ENCODE measurements at regions not wholly inside any gene's neighbourhood (a gene's known extent, or its start where the extent isn't known, plus 50 kb on each side); places are given as distances from the start of the nearest gene placed in this dataset.

GRCh38 chr3:150135287-150135721 lies 164.6 kb upstream of the PFN2 start:
- Histone ChIP-seq H3K4me1 (ENCODE audit: control insufficient read depth in 2 of 2, insufficient read depth in 1 of 2, low read depth in 1 of 2, low read length in 2 of 2) (peaks cover 5% of the 10 kb centered on the region in 2 donors), H3K27ac (replicated peaks; ENCODE audit: low read length) (no peak overlapping the region), H3K9ac (ENCODE audit: low read depth, low read length, poor library complexity) (no peak overlapping the region), H3K14ac (ENCODE audit: low read length) (no peak overlapping the region), H4K8ac (ENCODE audit: low read depth, low read length) (no peak overlapping the region), H3K27me3 (ENCODE audit: control insufficient read depth in 3 of 3, insufficient read depth in 3 of 3, low read depth in 1 of 3, low read length in 3 of 3) (no peaks in the 10 kb centered on the region), H4K91ac (ENCODE audit: low read depth, low read length, poor library complexity) (no peak overlapping the region), H3K9me3 (replicated peaks in 1 of 2; ENCODE audit: control insufficient read depth in 2 of 2, insufficient read depth in 1 of 2, low read depth in 1 of 2, low read length in 2 of 2) (no peaks in the 10 kb centered on the region), H2BK120ac (ENCODE audit: low read depth, low read length) (no peak overlapping the region), H2BK12ac (ENCODE audit: low read length) (no peak overlapping the region), H3K36me3 (replicated peaks in 1 of 2; ENCODE audit: control insufficient read depth in 2 of 2, insufficient read depth in 2 of 2, low read length in 2 of 2) (no peaks in the 10 kb centered on the region), H3K4me2 (ENCODE audit: insufficient read depth, low read length, poor library complexity, severe bottlenecking) (no peak overlapping the region), H2BK5ac (ENCODE audit: low read length) (no peak overlapping the region), H3K23ac (ENCODE audit: low read depth, low read length, poor library complexity) (no peak overlapping the region), H3K18ac (ENCODE audit: low read length) (no peak overlapping the region), H3K4me3 (ENCODE audit: low read length in 2 of 2) (no peak overlapping the region), H2AK5ac (ENCODE audit: low read depth, low read length) (no peak overlapping the region), H3K4ac (ENCODE audit: low read length) (no peak overlapping the region), H3K79me1 (ENCODE audit: low read depth, low read length) (no peaks in the 10 kb centered on the region), H2BK15ac (ENCODE audit: low read length) (no peak overlapping the region), H2AFZ (ENCODE audit: low read length) (no peak overlapping the region)
- DNase-seq (ENCODE audit: low spot score), result no peak
- WGBS, 2 donors (ENCODE audit: extremely low coverage in 2 of 2, insufficient read length in 2 of 2, insufficient replicate concordance in 1 of 2), result no CpG with 5 or more reads among the region's 1 CpG

- no peak overlapping the region for H3K4me2 ChIP-seq (ENCODE audit: insufficient read depth, low read length, poor library complexity, severe bottlenecking)
- H3K4me3 ChIP-seq (ENCODE audit: low read length in 2 of 2), result no peak overlapping the region
Observed at GRCh38 chr3:150133293-150133692, 162.6 kb upstream of the PFN2 start.

GRCh38 chr3:150132101-150132749 lies 161.5 kb upstream of the PFN2 start:
- Histone ChIP-seq H3K27ac (replicated peaks; ENCODE audit: low read length) (no peak overlapping the region), H3K4me3 (ENCODE audit: low read length in 2 of 2) (no peak overlapping the region), H3K23ac (ENCODE audit: low read depth, low read length, poor library complexity) (no peak overlapping the region), H3K4ac (ENCODE audit: low read length) (no peak overlapping the region), H2BK5ac (ENCODE audit: low read length) (no peak overlapping the region), H4K91ac (ENCODE audit: low read depth, low read length, poor library complexity) (no peak overlapping the region), H3K14ac (ENCODE audit: low read length) (no peak overlapping the region), H3K27me3 (ENCODE audit: control insufficient read depth in 3 of 3, insufficient read depth in 3 of 3, low read depth in 1 of 3, low read length in 3 of 3) (no peaks in the 10 kb centered on the region), H3K4me2 (ENCODE audit: insufficient read depth, low read length, poor library complexity, severe bottlenecking) (no peak overlapping the region), H3K9ac (ENCODE audit: low read depth, low read length, poor library complexity) (no peak overlapping the region), H3K18ac (ENCODE audit: low read length) (no peak overlapping the region), H3K4me1 (ENCODE audit: control insufficient read depth in 2 of 2, insufficient read depth in 1 of 2, low read depth in 1 of 2, low read length in 2 of 2) (peaks cover 5 to 10% of the 10 kb centered on the region in 2 donors), H4K8ac (ENCODE audit: low read depth, low read length) (no peak overlapping the region), H2BK12ac (ENCODE audit: low read length) (no peak overlapping the region), H2AFZ (ENCODE audit: low read length) (no peak overlapping the region), H2AK5ac (ENCODE audit: low read depth, low read length) (no peak overlapping the region), H3K9me3 (replicated peaks in 1 of 2; ENCODE audit: control insufficient read depth in 2 of 2, insufficient read depth in 1 of 2, low read depth in 1 of 2, low read length in 2 of 2) (no peaks in the 10 kb centered on the region), H2BK15ac (ENCODE audit: low read length) (no peak overlapping the region), H3K36me3 (replicated peaks in 1 of 2; ENCODE audit: control insufficient read depth in 2 of 2, insufficient read depth in 2 of 2, low read length in 2 of 2) (no peaks in the 10 kb centered on the region), H2BK120ac (ENCODE audit: low read depth, low read length) (no peak overlapping the region), H3K79me1 (ENCODE audit: low read depth, low read length) (no peaks in the 10 kb centered on the region)
- no CpG with 5 or more reads among the region's 6 CpGs for WGBS, 2 donors (ENCODE audit: extremely low coverage in 2 of 2, insufficient read length in 2 of 2, insufficient replicate concordance in 1 of 2)
- no peak for DNase-seq (ENCODE audit: low spot score)

More at GRCh38 chr3:150133293-150133692, 162.6 kb upstream of the PFN2 start:
- Histone ChIP-seq H4K91ac (ENCODE audit: low read depth, low read length, poor library complexity) (no peak overlapping the region), H3K4ac (ENCODE audit: low read length) (no peak overlapping the region), H2BK120ac (ENCODE audit: low read depth, low read length) (no peak overlapping the region), H3K79me1 (ENCODE audit: low read depth, low read length) (no peaks in the 10 kb centered on the region), H2AFZ (ENCODE audit: low read length) (no peak overlapping the region), H3K23ac (ENCODE audit: low read depth, low read length, poor library complexity) (no peak overlapping the region), H4K8ac (ENCODE audit: low read depth, low read length) (no peak overlapping the region), H2BK5ac (ENCODE audit: low read length) (no peak overlapping the region), H3K9ac (ENCODE audit: low read depth, low read length, poor library complexity) (no peak overlapping the region), H3K14ac (ENCODE audit: low read length) (no peak overlapping the region), H3K4me1 (ENCODE audit: control insufficient read depth in 2 of 2, insufficient read depth in 1 of 2, low read depth in 1 of 2, low read length in 2 of 2) (peaks cover 5 to 10% of the 10 kb centered on the region in 2 donors), H2AK5ac (ENCODE audit: low read depth, low read length) (no peak overlapping the region), H2BK12ac (ENCODE audit: low read length) (no peak overlapping the region), H2BK15ac (ENCODE audit: low read length) (no peak overlapping the region), H3K18ac (ENCODE audit: low read length) (no peak overlapping the region), H3K27me3 (ENCODE audit: control insufficient read depth in 3 of 3, insufficient read depth in 3 of 3, low read depth in 1 of 3, low read length in 3 of 3) (no peaks in the 10 kb centered on the region), H3K9me3 (replicated peaks in 1 of 2; ENCODE audit: control insufficient read depth in 2 of 2, insufficient read depth in 1 of 2, low read depth in 1 of 2, low read length in 2 of 2) (no peaks in the 10 kb centered on the region), H3K27ac (replicated peaks; ENCODE audit: low read length) (no peak overlapping the region), H3K36me3 (replicated peaks in 1 of 2; ENCODE audit: control insufficient read depth in 2 of 2, insufficient read depth in 2 of 2, low read length in 2 of 2) (no peaks in the 10 kb centered on the region)
- no CpG with 5 or more reads among the region's 2 CpGs for WGBS, 2 donors (ENCODE audit: extremely low coverage in 2 of 2, insufficient read length in 2 of 2, insufficient replicate concordance in 1 of 2)
- no peak for DNase-seq (ENCODE audit: low spot score)

- Histone ChIP-seq H2BK12ac (ENCODE audit: low read length) (no peak overlapping the region), H3K9ac (ENCODE audit: low read depth, low read length, poor library complexity) (no peak overlapping the region), H2BK5ac (ENCODE audit: low read length) (no peak overlapping the region), H4K8ac (ENCODE audit: low read depth, low read length) (no peak overlapping the region), H3K4ac (ENCODE audit: low read length) (no peak overlapping the region), H2AK5ac (ENCODE audit: low read depth, low read length) (no peak overlapping the region), H2BK15ac (ENCODE audit: low read length) (no peak overlapping the region), H3K79me1 (ENCODE audit: low read depth, low read length) (no peaks in the 10 kb centered on the region), H4K91ac (ENCODE audit: low read depth, low read length, poor library complexity) (no peak overlapping the region), H3K27ac (replicated peaks; ENCODE audit: low read length) (no peak overlapping the region), H2BK120ac (ENCODE audit: low read depth, low read length) (no peak overlapping the region), H3K4me3 (ENCODE audit: low read length in 2 of 2) (no peak overlapping the region), H3K14ac (ENCODE audit: low read length) (no peak overlapping the region), H3K36me3 (replicated peaks in 1 of 2; ENCODE audit: control insufficient read depth in 2 of 2, insufficient read depth in 2 of 2, low read length in 2 of 2) (no peaks in the 10 kb centered on the region), H3K18ac (ENCODE audit: low read length) (no peak overlapping the region), H3K27me3 (ENCODE audit: control insufficient read depth in 3 of 3, insufficient read depth in 3 of 3, low read depth in 1 of 3, low read length in 3 of 3) (no peaks in the 10 kb centered on the region), H3K23ac (ENCODE audit: low read depth, low read length, poor library complexity) (no peak overlapping the region), H3K9me3 (replicated peaks in 1 of 2; ENCODE audit: control insufficient read depth in 2 of 2, insufficient read depth in 1 of 2, low read depth in 1 of 2, low read length in 2 of 2) (no peaks in the 10 kb centered on the region), H2AFZ (ENCODE audit: low read length) (no peak overlapping the region), H3K4me2 (ENCODE audit: insufficient read depth, low read length, poor library complexity, severe bottlenecking) (no peak overlapping the region), H3K4me1 (ENCODE audit: control insufficient read depth in 2 of 2, insufficient read depth in 1 of 2, low read depth in 1 of 2, low read length in 2 of 2) (peaks cover 5 to 10% of the 10 kb centered on the region in 2 donors)
- WGBS, 2 donors (ENCODE audit: extremely low coverage in 2 of 2, insufficient read length in 2 of 2, insufficient replicate concordance in 1 of 2), result no CpG with 5 or more reads among the region's 3 CpGs
- DNase-seq (ENCODE audit: low spot score), result no peak
Observed at GRCh38 chr3:150131663-150132062, 161.0 kb upstream of the PFN2 start.
